GM06990 (cell line): ENCODE measurements at regions not wholly inside any gene's neighbourhood (a gene's known extent, or its start where the extent isn't known, plus 50 kb on each side); places are given as distances from the start of the nearest gene placed in this dataset.
A peak's percentile ranks its signal among the peaks of the same experiment; 100 is the strongest.

Experiments
- DNase-seq: peaks from one replicate; pipeline ENCODE4 v3.0.0-alpha.2; 2011; ENCODE audit not compliant: insufficient read length; ENCODE audit errors: extremely low read depth
- H3K27me3 ChIP-seq: replicated peaks from 2 replicates; pipeline ENCODE4 v1.6.0; 2011; ENCODE audit warnings: low read length; ENCODE audit not compliant: control insufficient read depth, insufficient read depth
- H3K36me3 ChIP-seq: 2 replicates; pipeline ENCODE4 v1.5.1; 2011; ENCODE audit warnings: low read length; ENCODE audit not compliant: control insufficient read depth, insufficient read depth
- H3K4me3 ChIP-seq: replicated peaks from 2 replicates; pipeline ENCODE4 v1.5.1; 2011; ENCODE audit warnings: low read depth, mild to moderate bottlenecking, control low read depth, low read length
- TF ChIP-seq, protein P1 (sequence below): IDR thresholded peaks from 2 replicates; pipeline ENCODE4 v1.5.1; 2011; ENCODE audit warnings: low read length, control low read depth, mild to moderate bottlenecking, inconsistent platforms; ENCODE audit not compliant: insufficient read depth, poor library complexity, severe bottlenecking

DNA sequence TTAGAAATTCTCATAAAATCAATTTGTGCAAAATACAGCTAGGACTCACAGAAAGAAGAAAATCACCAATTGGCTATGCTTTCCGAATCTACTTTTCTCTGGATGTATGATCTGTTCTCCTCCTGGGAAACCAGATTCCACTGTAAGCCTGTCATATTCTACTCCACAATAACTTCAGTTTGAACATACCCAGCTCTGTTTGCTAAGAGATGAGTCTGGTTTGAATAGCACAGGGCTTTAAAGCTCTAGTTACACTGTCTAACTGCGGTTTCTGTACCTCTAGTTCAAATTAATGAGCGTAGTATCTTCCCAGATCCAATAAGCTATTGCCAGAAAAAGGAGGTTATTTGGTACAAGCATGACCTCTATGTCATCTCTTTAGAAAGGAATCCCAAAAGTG lies 270.1 kb downstream of the DAD1 start:
- Histone ChIP-seq H3K4me3 (no peak overlapping the region), H3K27me3 (no peaks in the 10 kb centered on the region; the same call in 1 of the 2 replicates), H3K36me3 (no peaks in the 10 kb centered on the region)
- TF ChIP-seq, protein P1, sequence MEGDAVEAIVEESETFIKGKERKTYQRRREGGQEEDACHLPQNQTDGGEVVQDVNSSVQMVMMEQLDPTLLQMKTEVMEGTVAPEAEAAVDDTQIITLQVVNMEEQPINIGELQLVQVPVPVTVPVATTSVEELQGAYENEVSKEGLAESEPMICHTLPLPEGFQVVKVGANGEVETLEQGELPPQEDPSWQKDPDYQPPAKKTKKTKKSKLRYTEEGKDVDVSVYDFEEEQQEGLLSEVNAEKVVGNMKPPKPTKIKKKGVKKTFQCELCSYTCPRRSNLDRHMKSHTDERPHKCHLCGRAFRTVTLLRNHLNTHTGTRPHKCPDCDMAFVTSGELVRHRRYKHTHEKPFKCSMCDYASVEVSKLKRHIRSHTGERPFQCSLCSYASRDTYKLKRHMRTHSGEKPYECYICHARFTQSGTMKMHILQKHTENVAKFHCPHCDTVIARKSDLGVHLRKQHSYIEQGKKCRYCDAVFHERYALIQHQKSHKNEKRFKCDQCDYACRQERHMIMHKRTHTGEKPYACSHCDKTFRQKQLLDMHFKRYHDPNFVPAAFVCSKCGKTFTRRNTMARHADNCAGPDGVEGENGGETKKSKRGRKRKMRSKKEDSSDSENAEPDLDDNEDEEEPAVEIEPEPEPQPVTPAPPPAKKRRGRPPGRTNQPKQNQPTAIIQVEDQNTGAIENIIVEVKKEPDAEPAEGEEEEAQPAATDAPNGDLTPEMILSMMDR, result no peak
- DNase-seq, result no peak

- TF ChIP-seq, protein P1, result no peak
- no peak for DNase-seq
- Histone ChIP-seq H3K27me3 (no peaks in the 10 kb centered on the region; the same call in 1 of the 2 replicates), H3K4me3 (no peak overlapping the region), H3K36me3 (no peaks in the 10 kb centered on the region)
Measured at GRCh38 chr14:22316473-22316872, 272.6 kb downstream of the DAD1 start.

- Histone ChIP-seq H3K4me3 (no peak overlapping the region), H3K36me3 (no peaks in the 10 kb centered on the region), H3K27me3 (no peaks in the 10 kb centered on the region; the same call in 1 of the 2 replicates)
- TF ChIP-seq, protein P1, result no peak
- DNase-seq, result no peak
Measured at GRCh38 chr14:22315336-22315735, 273.7 kb downstream of the DAD1 start.

DNA sequence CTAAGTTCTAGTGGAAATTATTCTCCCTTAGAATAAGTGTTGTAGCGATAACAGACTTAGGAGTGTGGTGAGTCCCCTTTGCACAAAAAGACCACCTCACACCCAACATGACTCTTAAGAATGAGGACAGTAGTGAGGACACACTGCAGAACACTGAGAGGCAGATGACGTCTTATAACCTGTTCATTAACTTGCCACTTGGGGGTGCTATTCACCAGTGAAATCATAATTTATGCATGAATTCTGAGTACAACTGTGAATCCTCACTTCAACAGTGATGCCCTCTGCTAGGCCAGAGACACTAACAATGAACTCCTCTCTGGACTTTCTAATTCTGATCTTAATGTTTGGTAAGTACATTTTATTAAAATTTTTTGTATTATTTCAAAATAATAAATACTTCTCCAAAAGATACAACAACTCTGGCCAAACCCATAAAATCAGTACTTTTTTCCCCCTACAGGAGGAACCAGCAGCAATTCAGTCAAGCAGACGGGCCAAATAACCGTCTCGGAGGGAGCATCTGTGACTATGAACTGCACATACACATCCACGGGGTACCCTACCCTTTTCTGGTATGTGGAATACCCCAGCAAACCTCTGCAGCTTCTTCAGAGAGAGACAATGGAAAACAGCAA lies 274.7 kb downstream of the DAD1 start:
- DNase-seq, result no peak

GRCh38 chr14:22313172-22313801 lies 275.7 kb downstream of the DAD1 start:
- Histone ChIP-seq H3K36me3 (no peaks in the 10 kb centered on the region), H3K27me3 (no peaks in the 10 kb centered on the region; the same call in 1 of the 2 replicates), H3K4me3 (no peak overlapping the region)
- DNase-seq, result no peak
- TF ChIP-seq, protein P1, result no peak

More for the DNA sequence above, 274.7 kb downstream of the DAD1 start:
- Histone ChIP-seq H3K36me3 (no peaks in the 10 kb centered on the region), H3K4me3 (no peak overlapping the region), H3K27me3 (no peaks in the 10 kb centered on the region; the same call in 1 of the 2 replicates)
- TF ChIP-seq, protein P1, result peak; percentile 56
